ENCODE measurements at regions not wholly inside any gene's neighbourhood (a gene's known extent, or its start where the extent isn't known, plus 50 kb on each side); places are given as distances from the start of the nearest gene placed in this dataset.
"Not testable (repeated sequence)": the region's sequence is repeated elsewhere in the genome, so short reads cannot be mapped to it uniquely, and the experiment has no call there.

- no peak for DNase-seq
Observed at GRCh38 chr10:78212060-78212785, 178.6 kb downstream of the RPS24 start.

DNA sequence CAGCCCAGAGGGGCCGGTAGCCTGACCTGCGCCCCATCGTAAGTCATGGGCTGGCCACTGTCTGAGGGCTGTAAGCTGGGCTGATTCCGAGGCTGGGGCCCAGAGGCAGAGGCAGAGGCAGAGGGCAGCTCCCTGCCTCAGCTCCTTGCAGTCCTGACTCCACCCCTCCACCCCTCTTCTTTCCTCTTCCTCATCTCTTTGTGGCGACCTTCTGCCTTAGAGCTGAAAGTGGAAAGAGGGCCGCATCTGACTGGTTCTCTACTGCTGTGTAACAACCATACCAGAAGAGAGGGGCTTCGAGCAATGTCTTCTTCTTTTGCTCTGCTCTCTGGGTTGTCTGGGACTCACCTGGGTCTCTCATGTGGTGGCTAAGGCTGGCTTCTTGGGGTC, 179.1 kb downstream of the RPS24 start:
- no peak for DNase-seq

DNA sequence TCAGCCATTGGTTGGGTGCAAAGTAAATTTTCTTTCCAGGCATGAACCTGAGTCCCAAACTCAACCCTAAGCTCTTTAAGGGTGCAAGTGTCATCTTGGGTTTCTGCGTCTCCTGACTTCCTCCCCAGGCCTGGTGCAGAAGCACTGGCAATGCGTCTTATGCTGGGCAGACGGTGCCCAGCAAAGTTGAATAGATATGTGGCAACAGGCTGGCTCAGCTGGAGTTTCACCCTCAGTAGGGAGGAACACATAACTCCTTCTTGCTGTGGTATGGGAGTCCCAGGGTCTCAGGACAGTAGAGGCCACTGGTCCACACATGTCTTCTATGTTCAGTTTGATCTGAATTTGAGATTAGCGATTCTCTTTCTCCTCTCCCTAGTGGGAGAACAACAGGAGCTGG, 181.3 kb downstream of the RPS24 start:
- DNase-seq, result peak; percentile 28

DNA sequence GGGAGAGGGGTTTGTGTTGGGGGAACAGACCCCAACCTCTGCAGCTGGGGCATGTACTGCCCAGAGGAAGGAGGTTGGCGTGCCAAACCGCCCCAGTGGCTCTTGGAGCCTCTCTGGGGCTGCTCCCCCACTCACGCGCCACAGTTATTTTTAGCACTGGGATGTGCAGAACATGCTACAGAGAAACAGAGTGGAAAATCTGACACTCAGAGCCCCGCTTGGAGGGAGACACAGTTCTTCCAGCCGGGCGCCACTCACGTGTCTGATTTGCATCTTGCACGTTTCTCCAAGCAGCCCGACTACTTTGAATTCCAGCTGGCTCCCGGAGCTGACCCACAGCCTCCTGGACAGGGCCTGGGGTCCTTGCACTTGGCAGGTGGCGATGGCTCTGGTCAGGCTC, 182.0 kb downstream of the RPS24 start:
- peak; percentile 28 for DNase-seq

- DNase-seq, result no peak
Observed at GRCh38 chr10:78217336-78217735, 183.7 kb downstream of the RPS24 start.

DNA sequence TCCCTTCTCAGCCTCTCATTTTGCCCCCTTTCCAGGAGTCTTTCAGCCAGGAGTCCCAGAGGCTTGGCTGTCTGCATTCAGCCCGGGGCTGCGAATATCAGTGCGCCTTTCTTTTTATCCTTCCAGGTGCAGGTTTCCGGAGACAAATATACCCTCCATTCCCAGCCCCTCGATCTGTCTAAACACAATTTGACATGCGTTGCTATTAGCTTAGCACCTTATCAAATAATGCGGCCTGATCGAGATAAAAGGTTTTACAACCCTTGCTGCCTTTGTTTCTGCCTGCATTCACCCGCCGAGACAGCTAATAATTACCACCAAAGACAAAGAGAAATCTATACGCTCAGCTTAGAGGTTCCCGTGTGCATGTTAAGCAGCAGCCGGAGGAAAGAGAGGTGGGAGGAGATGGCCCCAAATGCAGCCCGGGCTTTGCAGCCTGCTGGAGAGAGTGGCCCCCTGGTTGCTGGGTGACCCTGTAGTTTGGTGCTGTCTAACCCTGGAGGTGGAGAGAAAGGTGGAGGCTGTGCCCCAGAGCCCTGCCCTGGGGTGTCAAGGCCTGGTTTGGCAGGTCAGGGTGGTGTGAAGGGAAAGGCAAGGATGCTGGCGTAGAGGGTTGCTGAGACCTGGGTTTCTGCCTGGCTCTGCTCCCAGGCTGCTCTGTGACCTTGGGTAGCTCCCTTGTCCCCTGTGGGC, 185.3 kb downstream of the RPS24 start:
- DNase-seq, result no peak

DNA sequence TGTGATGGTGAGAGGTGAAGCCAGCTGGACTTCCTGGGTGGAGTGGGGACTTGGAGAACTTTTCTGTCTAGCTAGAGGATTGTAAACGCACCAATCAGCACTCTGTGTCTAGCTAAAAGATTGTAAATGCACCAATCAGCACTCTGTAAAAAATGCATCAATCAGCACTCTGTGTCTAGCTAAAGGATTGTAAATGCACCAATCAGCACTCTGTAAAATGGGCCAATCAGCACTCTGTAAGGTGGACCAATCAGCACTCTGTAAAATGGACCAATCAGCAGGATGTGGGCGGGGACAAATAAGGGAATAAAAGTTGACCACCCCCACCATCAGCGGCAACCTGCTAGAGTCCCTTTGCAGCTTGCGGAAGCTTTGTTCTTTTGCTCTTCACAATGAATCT, 185.9 kb downstream of the RPS24 start:
- not testable (repeated sequence) for DNase-seq

- DNase-seq, result no peak
Observed at GRCh38 chr10:78220781-78221180, 187.1 kb downstream of the RPS24 start.

GRCh38 chr10:78222096-78222790, 188.6 kb downstream of the RPS24 start:
- DNase-seq, result no peak

GRCh38 chr10:78223088-78223487, 189.4 kb downstream of the RPS24 start:
- DNase-seq, result no peak

DNA sequence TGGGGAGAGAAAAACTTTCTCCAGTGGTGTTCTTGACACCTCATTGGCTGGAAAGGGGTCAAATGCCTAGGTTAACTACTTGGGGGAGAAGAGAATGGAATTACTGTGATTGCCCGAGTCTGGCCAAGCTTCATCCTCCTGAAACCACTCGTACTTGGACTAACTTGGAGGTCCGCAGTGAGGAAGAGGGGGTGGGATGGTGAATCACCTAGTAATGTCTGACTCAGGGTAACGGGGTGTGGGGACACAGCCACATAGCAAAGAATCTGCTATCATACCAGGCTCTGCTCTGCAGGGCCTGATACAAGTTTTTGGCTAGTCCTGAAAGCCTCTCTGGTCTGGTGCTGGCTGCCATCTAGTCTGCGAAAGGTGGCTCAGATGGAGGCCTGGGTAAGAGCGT, 190.9 kb downstream of the RPS24 start:
- no peak for DNase-seq

DNA sequence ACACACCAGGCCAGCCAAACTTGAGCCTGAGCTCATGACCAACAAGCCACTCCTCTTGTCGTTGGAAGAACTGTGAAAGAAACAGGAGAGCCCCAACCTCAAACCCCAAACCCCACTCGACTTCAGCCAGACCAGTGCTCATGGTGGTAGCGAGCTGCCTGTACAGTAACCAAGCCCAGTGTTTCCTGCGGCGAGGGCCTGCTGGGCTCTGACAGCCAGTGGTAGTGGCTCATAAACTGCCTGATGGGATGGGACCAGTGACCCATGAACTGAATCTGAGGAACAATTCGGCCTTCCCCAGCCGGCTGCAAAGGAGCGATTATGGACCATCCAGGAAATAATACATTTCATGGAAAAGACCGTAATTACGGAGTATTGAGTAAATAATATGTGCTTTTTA, 191.9 kb downstream of the RPS24 start:
- no peak for DNase-seq

- no peak for DNase-seq
Observed at GRCh38 chr10:78229489-78229888, 195.8 kb downstream of the RPS24 start.

GRCh38 chr10:78229950-78230675, 196.4 kb downstream of the RPS24 start:
- no peak for DNase-seq

GRCh38 chr10:78231327-78231726, 197.7 kb downstream of the RPS24 start:
- DNase-seq, result no peak

DNA sequence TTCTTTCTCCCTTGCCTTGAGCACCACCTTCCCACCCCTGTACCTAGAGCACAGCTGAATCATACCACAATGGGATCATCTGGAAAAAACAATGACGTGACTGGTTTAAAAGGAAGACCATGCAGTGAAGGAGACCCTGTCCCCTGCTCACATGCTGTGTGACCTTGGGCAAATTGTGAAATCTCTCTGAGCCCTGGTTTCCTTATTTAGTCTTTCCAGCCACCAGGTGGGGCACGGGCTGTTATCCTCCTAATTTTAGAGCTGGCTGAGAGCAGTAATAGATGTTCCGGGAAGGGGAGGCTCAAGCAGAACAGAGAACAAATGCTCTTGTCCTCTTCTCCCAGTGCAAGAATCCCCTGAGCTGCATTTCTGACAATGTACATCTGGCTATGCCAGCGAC, 198.3 kb downstream of the RPS24 start:
- no peak for DNase-seq

DNA sequence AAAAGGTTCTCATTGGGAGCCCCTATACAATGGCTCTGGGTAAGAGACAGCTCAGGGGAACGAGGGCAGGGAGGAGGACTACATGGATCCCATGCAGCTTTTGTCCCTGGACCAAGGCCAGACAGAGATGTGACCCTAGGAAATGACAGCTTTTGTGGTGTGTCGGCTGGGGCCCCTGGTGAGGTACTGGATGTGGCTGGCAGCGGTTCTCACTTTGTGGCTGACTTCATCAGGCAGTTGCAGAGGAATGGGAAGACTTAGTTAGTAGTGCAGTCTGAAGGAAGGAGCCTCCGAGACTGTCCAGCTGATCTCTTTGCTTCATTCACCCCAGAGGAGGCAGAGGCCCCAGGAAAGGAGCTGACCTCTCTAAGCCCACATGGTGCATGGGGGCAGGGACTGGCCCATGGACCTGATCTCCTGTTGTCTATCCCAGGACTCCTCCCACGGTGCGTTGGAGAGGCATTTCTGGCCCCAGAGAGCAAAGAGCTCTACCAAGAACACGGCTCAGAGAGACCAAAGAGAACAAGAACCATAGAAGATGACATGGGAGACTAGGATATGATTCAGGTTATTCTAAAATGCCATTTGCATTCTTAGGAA, 202.9 kb downstream of the RPS24 start:
- DNase-seq, result no peak

DNA sequence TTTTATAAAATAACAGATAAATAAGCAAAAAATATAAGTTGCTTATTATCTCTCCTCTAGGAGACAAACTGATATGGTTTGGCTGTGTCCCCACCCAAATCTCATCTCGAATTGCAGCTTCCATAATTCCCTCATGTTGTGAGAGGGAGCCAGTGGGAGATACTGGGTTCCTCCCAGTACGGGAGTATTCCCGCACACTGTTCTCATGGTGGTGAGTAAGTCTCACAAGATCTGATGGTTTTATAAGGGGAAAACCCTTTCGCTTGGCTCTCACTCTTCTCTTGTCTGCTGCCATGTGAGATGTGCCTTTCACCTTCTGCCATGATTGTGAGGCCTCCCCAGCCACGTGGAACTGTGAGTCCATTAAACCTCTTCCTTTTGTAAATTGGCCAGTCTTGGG, 204.3 kb downstream of the RPS24 start:
- not testable (repeated sequence) for DNase-seq

- DNase-seq, result no peak
Observed at GRCh38 chr10:78247266-78247665, 213.6 kb downstream of the RPS24 start.

GRCh38 chr10:78247821-78248220, 214.2 kb downstream of the RPS24 start:
- DNase-seq, result no peak

DNA sequence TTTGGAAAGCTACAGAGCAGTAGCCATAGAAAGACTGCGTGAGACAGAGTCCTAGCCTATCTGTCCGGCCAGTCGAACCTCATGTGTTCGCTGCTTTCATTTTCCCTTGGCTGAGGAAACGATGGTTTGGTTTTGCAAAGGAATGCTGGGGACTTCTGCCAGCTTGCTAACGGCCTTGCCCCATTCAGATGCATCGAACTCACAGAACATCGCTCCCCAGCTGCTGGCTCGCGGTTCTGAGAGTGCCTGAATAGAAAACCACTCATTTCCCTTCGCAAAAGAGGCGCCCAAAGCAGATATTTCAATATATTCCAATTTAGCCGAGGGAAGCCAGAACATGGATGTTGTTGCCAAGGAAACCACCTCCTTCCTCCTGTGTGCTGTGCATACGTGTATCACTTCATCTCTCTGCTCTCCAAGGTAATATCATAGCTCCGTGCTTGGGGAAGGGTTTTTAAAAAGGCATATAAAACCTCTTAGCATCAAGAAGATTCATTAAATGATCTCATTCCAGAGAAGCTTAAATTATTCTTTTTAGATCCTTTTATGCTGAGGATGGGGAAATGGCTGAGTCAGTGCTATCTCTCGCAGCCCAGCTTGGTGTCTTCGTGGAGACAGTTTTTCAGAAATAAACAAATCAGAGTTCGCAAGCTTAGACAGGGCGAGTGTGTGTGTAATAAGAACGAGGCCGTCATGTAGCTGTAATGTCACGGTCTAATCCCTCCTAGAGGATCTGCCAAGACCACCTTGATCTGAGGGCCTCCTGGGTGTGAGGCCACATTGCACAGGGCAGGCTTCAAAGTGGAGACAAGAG, 215.2 kb downstream of the RPS24 start:
- no peak for DNase-seq

DNA sequence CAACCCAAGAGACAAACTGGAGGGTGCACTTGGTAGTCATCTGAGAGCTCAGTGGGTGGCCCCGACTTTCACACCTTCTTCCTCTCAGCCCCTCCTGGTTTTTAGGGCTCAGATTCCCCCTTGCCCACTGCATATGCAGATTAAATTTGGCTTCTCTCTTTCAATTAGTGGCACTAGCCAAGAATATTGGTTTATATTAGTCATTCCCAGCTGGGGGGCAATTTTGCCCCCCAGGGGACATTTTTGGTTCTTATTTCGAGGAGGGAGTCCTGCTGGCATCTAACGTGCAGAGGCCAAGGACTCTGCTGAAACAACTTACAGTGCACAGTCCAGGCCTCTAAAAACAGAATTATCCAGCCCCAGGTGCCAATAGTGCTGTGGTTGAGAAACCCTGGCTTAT, 216.0 kb downstream of the RPS24 start:
- DNase-seq, result no peak
